Hepatocyte (in vitro differentiated cells): ENCODE measurements at regions not wholly inside any gene's neighbourhood (a gene's known extent, or its start where the extent isn't known, plus 50 kb on each side); places are given as distances from the start of the nearest gene placed in this dataset.
A peak's percentile ranks its signal among the peaks of the same experiment; 100 is the strongest.

ENCODE experiments used
- DNase-seq: peaks from one replicate; pipeline ENCODE4 v3.0.0-alpha.2; 2016; ENCODE audit warnings: low spot score
- H2AFZ ChIP-seq: fragments of 200-600 bp; sonication (generic); 2 replicates; pipeline ENCODE4 v1.6.0; 2016; ENCODE audit warnings: antibody characterized with exemption, mild to moderate bottlenecking
- H3K27ac ChIP-seq: fragments of 200-600 bp; sonication (generic); 2 replicates; pipeline ENCODE4 v1.5.1; 2016; ENCODE audit warnings: mild to moderate bottlenecking
- H3K27me3 ChIP-seq: fragments of 200-600 bp; sonication (generic); 2 replicates; pipeline ENCODE4 v1.6.1; 2016
- H3K36me3 ChIP-seq: fragments of 200-600 bp; sonication (generic); replicated peaks from 2 replicates; pipeline ENCODE4 v1.5.1; 2016; ENCODE audit warnings: low read depth; ENCODE audit not compliant: insufficient read depth
- H3K4me1 ChIP-seq: fragments of 200-600 bp; sonication (generic); 2 replicates; pipeline ENCODE4 v1.5.1; 2016; ENCODE audit warnings: mild to moderate bottlenecking, moderate library complexity; ENCODE audit not compliant: insufficient read depth
- H3K4me2 ChIP-seq: fragments of 200-600 bp; sonication (generic); 2 replicates; pipeline ENCODE4 v1.6.0; 2016
- H3K4me3 ChIP-seq: fragments of 200-600 bp; sonication (generic); 2 replicates; pipeline ENCODE4 v1.5.1; 2016; ENCODE audit warnings: mild to moderate bottlenecking
- H3K79me2 ChIP-seq: fragments of 200-600 bp; sonication (generic); 2 replicates; pipeline ENCODE4 v1.6.0; 2017; ENCODE audit warnings: mild to moderate bottlenecking
- H3K9me2 ChIP-seq: fragments of 200-600 bp; sonication (generic); replicated peaks from 2 replicates; pipeline ENCODE4 v1.6.0; 2017; ENCODE audit warnings: mild to moderate bottlenecking; ENCODE audit not compliant: insufficient read depth
- H3K9me3 ChIP-seq: fragments of 200-600 bp; sonication (generic); 2 replicates; pipeline ENCODE4 v1.5.1; 2016; ENCODE audit warnings: low read depth, mild to moderate bottlenecking
- H4K20me1 ChIP-seq: fragments of 200-600 bp; sonication (generic); 2 replicates; pipeline ENCODE4 v1.6.0; 2016; ENCODE audit warnings: mild to moderate bottlenecking; ENCODE audit not compliant: insufficient read depth, poor library complexity, severe bottlenecking
- EZH2 ChIP-seq: fragments of 200-600 bp; sonication (generic); IDR thresholded peaks from 2 replicates; pipeline ENCODE4 v1.6.1; 2016; ENCODE audit warnings: antibody characterized with exemption, mild to moderate bottlenecking, borderline replicate concordance
- EZH2phosphoT487 ChIP-seq: fragments of 200-600 bp; sonication (generic); IDR thresholded peaks from one replicate; pipeline ENCODE4 v1.6.1; 2018; ENCODE audit warnings: antibody characterized with exemption, mild to moderate bottlenecking, low read depth, moderate library complexity; ENCODE audit not compliant: unreplicated experiment, severe bottlenecking
- WGBS: methylation state at CpG from one replicate; pipeline ENCODE4 v1.1.6; 2016; ENCODE audit warnings: low lambda C conversion rate; ENCODE audit errors: missing lambda C conversion rate; 5-methylcytosine and 5-hydroxymethylcytosine counted together
- TF ChIP-seq, protein P1 (sequence below): fragments of 200-600 bp; sonication (generic); IDR thresholded peaks from 2 replicates; pipeline ENCODE4 v1.5.1; 2016; ENCODE audit warnings: antibody characterized with exemption, mild to moderate bottlenecking; ENCODE audit not compliant: poor library complexity

- Histone ChIP-seq H3K4me1 (peaks cover 24% of the 10 kb centered on the region), H3K79me2 (no peaks in the 10 kb centered on the region), H3K27ac (no peak overlapping the region), H3K9me2 (no peaks in the 10 kb centered on the region), H3K4me3 (no peak overlapping the region), H4K20me1 (no peaks in the 10 kb centered on the region), H3K9me3 (no peaks in the 10 kb centered on the region), H3K27me3 (no peaks in the 10 kb centered on the region), H3K36me3 (no peaks in the 10 kb centered on the region), H3K4me2 (no peak overlapping the region), H2AFZ (no peak overlapping the region)
- 88% methylated on average over 1 of the region's 1 CpG for WGBS
- TF ChIP-seq EZH2 = no peak
- TF ChIP-seq, protein P1, sequence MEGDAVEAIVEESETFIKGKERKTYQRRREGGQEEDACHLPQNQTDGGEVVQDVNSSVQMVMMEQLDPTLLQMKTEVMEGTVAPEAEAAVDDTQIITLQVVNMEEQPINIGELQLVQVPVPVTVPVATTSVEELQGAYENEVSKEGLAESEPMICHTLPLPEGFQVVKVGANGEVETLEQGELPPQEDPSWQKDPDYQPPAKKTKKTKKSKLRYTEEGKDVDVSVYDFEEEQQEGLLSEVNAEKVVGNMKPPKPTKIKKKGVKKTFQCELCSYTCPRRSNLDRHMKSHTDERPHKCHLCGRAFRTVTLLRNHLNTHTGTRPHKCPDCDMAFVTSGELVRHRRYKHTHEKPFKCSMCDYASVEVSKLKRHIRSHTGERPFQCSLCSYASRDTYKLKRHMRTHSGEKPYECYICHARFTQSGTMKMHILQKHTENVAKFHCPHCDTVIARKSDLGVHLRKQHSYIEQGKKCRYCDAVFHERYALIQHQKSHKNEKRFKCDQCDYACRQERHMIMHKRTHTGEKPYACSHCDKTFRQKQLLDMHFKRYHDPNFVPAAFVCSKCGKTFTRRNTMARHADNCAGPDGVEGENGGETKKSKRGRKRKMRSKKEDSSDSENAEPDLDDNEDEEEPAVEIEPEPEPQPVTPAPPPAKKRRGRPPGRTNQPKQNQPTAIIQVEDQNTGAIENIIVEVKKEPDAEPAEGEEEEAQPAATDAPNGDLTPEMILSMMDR = no peak
- TF ChIP-seq EZH2phosphoT487 = no peak
- DNase-seq = no peak
Observed at GRCh38 chr3:25035526-25035925, 392.5 kb upstream of the RARB start.

- no peaks in the 10 kb centered on the region for H3K9me3 ChIP-seq
- no peak overlapping the region for H3K4me3 ChIP-seq
- no peaks in the 10 kb centered on the region for H3K36me3 ChIP-seq
- DNase-seq = peak; percentile 34
- H3K4me2 ChIP-seq = no peak overlapping the region
- H3K79me2 ChIP-seq = no peaks in the 10 kb centered on the region
- H3K27me3 ChIP-seq = no peaks in the 10 kb centered on the region
- peak overlapping the region; percentile 38 for H3K27ac ChIP-seq
- 36% methylated on average over 2 of the region's 2 CpGs for WGBS
- H2AFZ ChIP-seq = no peak overlapping the region
- TF ChIP-seq EZH2phosphoT487 (no peak), EZH2 (no peak)
- TF ChIP-seq, protein P1 = no peak
- H3K4me1 ChIP-seq = peaks cover 24% of the 10 kb centered on the region
- no peaks in the 10 kb centered on the region for H4K20me1 ChIP-seq
- no peaks in the 10 kb centered on the region for H3K9me2 ChIP-seq
Observed at GRCh38 chr3:25036633-25037032, 391.4 kb upstream of the RARB start.

GRCh38 chr3:25037049-25037547, 391.0 kb upstream of the RARB start:
- no peaks in the 10 kb centered on the region for H4K20me1 ChIP-seq
- peak; percentile 57 for DNase-seq
- no peaks in the 10 kb centered on the region for H3K27me3 ChIP-seq
- peak overlapping the region; percentile 16 for H3K4me2 ChIP-seq
- H3K4me1 ChIP-seq = peaks cover 24% of the 10 kb centered on the region
- H3K4me3 ChIP-seq = no peak overlapping the region
- H3K27ac ChIP-seq = peak overlapping the region; percentile 66
- TF ChIP-seq EZH2 = no peak
- TF ChIP-seq EZH2phosphoT487 = peak; percentile 65
- H2AFZ ChIP-seq = no peak overlapping the region
- no peaks in the 10 kb centered on the region for H3K9me3 ChIP-seq
- no peaks in the 10 kb centered on the region for H3K9me2 ChIP-seq
- no peaks in the 10 kb centered on the region for H3K79me2 ChIP-seq
- H3K36me3 ChIP-seq = no peaks in the 10 kb centered on the region
- WGBS = 29% methylated on average over 6 of the region's 6 CpGs

DNA sequence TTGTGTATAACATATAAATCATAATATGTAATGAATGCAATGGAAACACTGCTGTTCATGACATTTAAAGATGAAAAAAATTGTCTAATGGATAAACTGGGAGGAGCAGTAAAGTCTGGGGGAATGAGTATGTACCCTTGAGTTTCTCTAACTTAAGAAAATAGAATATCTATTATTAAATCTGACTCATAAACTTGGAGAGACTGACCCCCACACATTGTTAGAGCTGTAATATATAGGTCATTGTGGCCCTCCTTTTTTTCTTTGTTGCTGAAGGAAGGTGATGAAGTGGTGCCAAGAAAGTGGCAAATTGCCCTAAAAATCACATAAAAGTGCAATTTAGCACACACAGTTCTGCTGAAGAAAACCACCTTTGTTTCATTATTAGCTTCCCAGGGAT, 389.8 kb upstream of the RARB start:
- Histone ChIP-seq H3K27me3 (no peaks in the 10 kb centered on the region), H3K9me2 (no peaks in the 10 kb centered on the region)
- no peak for DNase-seq

More for the DNA sequence above, 389.8 kb upstream of the RARB start:
- Histone ChIP-seq H4K20me1 (no peaks in the 10 kb centered on the region), H3K36me3 (no peaks in the 10 kb centered on the region), H3K9me3 (no peaks in the 10 kb centered on the region), H3K79me2 (no peaks in the 10 kb centered on the region), H2AFZ (no peak overlapping the region), H3K4me2 (peak overlapping the region; percentile 38), H3K27ac (peak overlapping the region; percentile 75), H3K4me1 (peaks cover 24% of the 10 kb centered on the region), H3K4me3 (no peak overlapping the region)
- TF ChIP-seq EZH2 = no peak
- TF ChIP-seq EZH2phosphoT487 = no peak
- TF ChIP-seq, protein P1 = no peak
